Hematopoietic multipotent progenitor cell (in vitro differentiated cells): ENCODE measurements at regions not wholly inside any gene's neighbourhood (a gene's known extent, or its start where the extent isn't known, plus 50 kb on each side); places are given as distances from the start of the nearest gene placed in this dataset.
"Not testable (repeated sequence)": the region's sequence is repeated elsewhere in the genome, so short reads cannot be mapped to it uniquely, and the experiment has no call there.

Source experiments
- DNase-seq, 3 donors: peaks; one replicate each; pipeline ENCODE4 v3.0.0-alpha.2; 2011 to 2015; ENCODE audit warnings: low read depth in 2 of 3, low spot score in 2 of 3

DNA sequence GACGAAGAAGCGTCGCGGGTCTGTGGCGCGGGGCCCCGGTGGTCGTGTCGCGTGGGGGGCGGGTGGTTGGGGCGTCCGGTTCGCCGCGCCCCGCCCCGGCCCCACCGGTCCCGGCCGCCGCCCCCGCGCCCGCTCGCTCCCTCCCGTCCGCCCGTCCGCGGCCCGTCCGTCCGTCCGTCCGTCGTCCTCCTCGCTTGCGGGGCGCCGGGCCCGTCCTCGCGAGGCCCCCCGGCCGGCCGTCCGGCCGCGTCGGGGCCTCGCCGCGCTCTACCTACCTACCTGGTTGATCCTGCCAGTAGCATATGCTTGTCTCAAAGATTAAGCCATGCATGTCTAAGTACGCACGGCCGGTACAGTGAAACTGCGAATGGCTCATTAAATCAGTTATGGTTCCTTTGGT, 1533.5 kb upstream of the TPTE start:
- not testable (repeated sequence) for DNase-seq

- no peak for DNase-seq
Measured at GRCh38 chr21:8988696-8989095, 1532.7 kb upstream of the TPTE start.

GRCh38 chr21:8989261-8989711, 1532.1 kb upstream of the TPTE start:
- DNase-seq: no peak

DNA sequence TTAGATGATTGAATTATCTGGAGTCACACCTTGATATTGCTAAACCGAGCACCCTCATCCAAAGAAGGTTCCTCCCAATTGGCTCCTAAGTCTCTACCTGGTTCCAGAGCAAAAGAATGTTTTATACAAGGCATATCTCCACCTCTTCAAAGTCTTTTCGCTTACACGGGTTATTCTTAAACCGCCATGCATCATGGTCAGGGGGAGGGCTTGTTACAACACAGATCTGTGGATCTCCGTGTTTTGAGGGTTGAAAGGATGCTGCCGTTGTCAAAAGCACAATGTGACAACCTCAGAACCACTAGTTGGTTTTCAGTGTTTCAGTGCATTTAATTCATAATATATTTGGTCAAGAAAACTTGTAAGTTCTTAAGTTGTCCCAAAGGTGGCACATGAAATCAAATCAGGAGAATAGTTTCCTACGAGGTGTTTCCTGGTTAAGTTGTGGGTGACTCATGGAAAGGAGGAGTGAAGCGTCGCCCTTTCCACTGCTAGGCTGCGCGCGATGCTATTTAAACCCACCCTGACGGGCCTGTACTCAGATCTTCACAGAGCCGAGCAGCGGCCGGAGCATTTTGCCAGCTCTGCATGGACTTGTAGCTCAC, 1531.6 kb upstream of the TPTE start:
- no peak for DNase-seq

DNA sequence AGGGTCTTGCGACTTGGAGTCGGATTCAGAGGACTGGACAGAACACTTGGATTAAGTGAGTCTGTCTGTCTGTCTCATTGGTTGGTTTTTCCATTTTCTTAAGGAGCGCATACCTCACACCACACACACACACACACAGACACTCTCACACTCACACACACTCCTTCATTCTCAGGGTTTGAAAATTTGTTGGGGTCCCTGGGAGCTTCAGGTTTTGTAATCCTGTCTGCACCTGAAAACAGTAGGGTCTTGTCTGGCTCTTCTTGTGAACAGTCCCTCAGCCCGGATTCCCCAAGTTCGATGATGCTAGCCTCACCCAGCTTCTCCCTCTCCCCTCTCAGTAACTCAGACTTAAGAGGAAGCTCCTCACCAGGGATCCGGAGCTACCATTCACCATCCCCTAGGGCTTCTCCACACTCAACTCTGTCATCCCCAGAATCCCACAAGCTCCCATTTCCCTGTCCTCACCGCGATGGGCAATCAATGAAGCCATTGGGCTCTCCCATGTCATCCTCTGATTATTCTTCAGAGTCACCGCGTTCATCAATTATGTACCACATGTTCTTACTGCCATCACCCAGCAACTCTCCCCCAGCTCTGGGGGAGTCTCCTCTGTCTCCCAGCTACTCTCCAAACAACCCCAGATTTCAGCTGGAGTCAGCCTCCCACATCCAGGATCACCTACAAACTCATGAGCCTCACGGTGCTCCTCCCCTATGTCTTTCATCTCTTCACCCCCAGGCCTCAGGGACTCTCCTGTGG, 1530.9 kb upstream of the TPTE start:
- no peak for DNase-seq

- DNase-seq: no peak
Measured at GRCh38 chr21:8991088-8991907, 1530.1 kb upstream of the TPTE start.

- no peak for DNase-seq
Measured at GRCh38 chr21:8991968-8992621, 1529.3 kb upstream of the TPTE start.

GRCh38 chr21:8992731-8993174, 1528.6 kb upstream of the TPTE start:
- no peak for DNase-seq

GRCh38 chr21:8993284-8993942, 1528.0 kb upstream of the TPTE start:
- no peak for DNase-seq

DNA sequence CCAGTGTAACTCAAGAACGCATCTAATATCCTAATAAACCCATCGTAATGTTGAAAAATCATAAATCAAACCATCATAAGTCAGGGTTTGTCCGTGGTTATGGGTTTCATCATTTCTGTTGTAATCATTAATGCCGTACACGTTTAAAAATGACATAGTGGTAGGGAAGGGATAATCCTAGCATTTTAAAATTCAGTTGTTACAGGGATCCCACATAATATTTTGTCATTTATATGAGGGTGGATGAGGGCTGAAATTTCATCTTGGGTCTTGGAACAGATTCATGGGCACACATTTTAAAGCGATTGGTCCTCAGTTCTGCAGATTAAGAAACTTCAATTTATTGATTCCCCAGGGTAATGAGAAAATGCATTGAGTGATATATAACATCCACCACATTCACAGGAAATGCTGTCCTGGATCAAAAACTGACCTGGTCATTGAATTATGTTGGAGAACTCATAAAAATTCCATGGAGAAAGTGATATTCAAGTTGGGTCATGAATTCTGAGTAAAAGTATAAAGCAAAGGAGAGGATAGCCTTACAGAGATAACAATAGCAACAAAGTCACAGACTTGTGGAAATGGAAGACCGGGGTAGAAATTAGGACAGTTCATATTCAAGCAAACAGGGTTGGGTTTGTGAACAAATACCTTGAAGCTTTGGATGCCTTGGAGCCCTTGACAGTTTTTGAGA, 1527.3 kb upstream of the TPTE start:
- DNase-seq: no peak

DNA sequence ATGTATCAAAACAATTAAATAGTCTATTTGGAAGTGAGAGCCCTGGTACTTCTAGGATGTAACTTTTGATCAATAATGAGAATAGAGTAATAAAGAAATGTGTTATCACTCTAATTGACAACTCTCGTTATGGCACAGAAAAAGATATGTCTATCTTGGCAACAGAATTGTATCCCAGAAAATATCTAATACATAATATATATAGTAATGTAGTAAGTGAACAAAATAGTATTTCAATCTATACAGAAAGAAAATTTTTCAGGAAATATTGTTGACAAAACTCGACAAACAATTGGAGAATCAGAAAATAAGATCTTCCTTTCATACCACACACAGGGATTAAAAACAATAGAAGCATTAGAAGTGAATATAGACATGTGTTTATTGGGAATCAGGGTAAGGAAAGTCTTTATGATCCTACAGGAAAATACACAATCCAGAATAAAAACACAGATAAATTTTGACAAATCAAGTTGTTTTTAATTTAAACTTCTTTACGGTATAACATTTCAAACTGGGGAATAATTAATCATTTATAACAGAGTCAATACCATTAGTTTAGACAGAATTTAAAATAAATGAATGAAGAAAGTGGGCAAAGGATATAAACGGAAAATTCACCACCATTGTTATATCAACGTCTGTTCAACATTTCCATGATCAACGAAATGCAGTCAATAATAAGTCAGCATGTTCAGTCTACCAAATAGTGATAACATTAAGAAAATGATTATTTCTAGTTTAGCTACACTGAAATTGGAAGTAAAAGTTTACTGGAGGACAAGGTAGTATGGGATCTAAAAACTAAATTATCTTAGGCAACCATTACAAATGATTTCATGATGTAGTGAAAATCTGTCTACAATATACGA, 1526.5 kb upstream of the TPTE start:
- no peak for DNase-seq

GRCh38 chr21:8996487-8996968, 1524.9 kb upstream of the TPTE start:
- DNase-seq: not testable (repeated sequence)

DNA sequence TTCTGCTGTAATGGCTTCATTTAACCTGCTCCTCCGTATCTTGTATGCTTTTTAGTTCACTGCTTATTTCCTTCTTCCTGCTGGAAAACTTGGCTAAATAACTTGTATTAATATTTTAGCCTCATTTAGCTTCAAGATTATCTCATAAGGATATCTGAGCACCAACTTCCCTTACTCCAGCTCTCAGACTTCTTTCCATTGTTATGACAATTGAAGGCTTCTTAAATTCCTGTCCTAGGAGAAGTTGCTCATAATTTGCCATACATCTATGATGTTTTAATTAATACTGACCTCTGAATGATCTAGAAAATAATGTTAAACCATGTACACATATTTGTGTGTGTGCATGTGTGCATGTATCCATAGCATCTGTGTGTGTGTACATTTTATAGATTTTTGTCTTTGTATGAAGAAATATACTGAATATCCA, 1524.4 kb upstream of the TPTE start:
- no peak for DNase-seq

DNA sequence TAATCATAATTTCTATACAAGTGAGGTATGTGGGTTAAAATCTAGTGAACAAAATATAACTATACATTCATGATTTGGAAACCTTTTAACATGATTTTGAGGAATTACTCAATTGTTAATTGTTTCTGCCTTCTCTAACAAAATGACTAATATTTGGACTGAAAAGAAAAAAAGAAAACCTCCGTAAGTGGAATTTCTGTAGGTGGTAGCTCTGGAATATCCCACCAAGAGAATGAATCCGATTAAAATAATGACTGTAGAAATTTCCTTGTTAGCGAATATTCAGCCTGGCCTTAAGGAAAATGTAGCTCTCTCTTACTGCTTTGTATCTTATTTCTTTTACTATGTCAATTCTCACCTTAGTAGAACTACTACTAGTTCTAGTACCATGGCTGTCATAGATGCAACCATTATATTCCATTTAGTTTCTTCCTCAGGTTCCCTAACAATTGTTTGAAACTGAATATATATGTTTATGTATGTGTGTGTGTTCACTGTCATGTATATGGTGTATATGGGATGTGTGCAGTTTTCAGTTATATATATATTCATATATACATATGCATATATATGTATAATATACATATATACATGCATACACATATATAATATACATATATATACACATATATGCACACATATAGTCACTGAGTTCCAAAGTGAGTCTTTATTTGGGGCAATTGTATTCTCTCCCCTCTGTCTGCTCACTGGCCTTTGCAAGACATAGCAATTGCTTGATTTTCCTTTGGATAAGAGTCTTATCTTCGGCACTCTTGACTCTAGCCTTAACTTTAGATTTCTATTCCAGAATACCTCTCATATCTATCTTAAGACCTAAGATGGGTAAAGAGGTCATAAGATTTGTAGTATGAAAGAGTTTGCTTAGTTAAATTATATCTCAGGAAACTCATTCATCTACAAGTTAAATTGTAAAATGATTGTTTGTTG, 1523.7 kb upstream of the TPTE start:
- not testable (repeated sequence) for DNase-seq

GRCh38 chr21:8998480-8998879, 1522.9 kb upstream of the TPTE start:
- not testable (repeated sequence) for DNase-seq

- DNase-seq: no peak
Measured at GRCh38 chr21:8998946-8999681, 1522.3 kb upstream of the TPTE start.

DNA sequence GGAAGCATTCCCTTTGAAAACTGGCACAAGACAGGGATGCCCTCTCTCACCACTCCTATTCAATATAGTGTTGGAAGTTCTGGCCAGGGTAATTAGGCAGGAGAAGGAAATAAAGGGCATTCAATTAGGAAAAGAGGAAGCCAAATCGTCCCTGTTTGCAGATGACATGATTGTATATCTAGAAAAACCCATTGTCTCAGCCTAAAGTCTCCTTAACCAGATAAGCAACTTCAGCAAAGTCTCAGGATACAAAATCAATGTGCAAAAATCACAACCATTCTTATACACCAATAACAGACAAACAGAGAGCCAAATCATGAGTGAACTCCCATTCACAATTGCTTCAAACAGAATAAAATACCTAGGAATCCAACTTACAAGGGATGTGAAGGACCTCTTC, 1521.3 kb upstream of the TPTE start:
- DNase-seq: not testable (repeated sequence)
